WTC11 (cell line): ENCODE measurements at regions not wholly inside any gene's neighbourhood (a gene's known extent, or its start where the extent isn't known, plus 50 kb on each side); places are given as distances from the start of the nearest gene placed in this dataset.

Experiments used
- ATF2 ChIP-seq: sonication (generic); formaldehyde crosslinking; IDR thresholded peaks from 2 replicates; pipeline ENCODE4 v1.8.1; 2022; ENCODE audit warnings: low read depth, missing genetic modification reagents, borderline replicate concordance
- ATF3 ChIP-seq: sonication (generic); formaldehyde crosslinking; conservative IDR thresholded peaks from 2 replicates; pipeline ENCODE4 v1.8.1; 2022; ENCODE audit warnings: mild to moderate bottlenecking, missing genetic modification reagents
- CTCF ChIP-seq: fragments of 200-600 bp; IDR thresholded peaks from 2 replicates; pipeline ENCODE4 v1.8.0; 2022; ENCODE audit warnings: antibody characterized with exemption
- E2F4 ChIP-seq: sonication (generic); formaldehyde crosslinking; IDR thresholded peaks from 2 replicates; pipeline ENCODE4 v1.8.1; 2022; ENCODE audit warnings: low read depth, mild to moderate bottlenecking, moderate library complexity, missing genetic modification reagents, borderline replicate concordance
- JUN ChIP-seq: sonication (generic); formaldehyde crosslinking; IDR thresholded peaks from 2 replicates; pipeline ENCODE4 v1.8.0; 2023; ENCODE audit warnings: mild to moderate bottlenecking, missing genetic modification reagents
- KAT7 ChIP-seq: sonication (generic); formaldehyde crosslinking; IDR thresholded peaks from 2 replicates; pipeline ENCODE4 v1.8.1; 2023; ENCODE audit warnings: missing genetic modification reagents, mild to moderate bottlenecking, borderline replicate concordance
- MYBL2 ChIP-seq: sonication (generic); formaldehyde crosslinking; IDR thresholded peaks from 2 replicates; pipeline ENCODE4 v1.8.1; 2023; ENCODE audit warnings: mild to moderate bottlenecking, moderate library complexity, missing genetic modification reagents
- NR1H2 ChIP-seq: sonication (generic); formaldehyde crosslinking; IDR thresholded peaks from 2 replicates; pipeline ENCODE4 v1.9.0; 2021; ENCODE audit warnings: mild to moderate bottlenecking, moderate library complexity, missing genetic modification reagents
- OVOL2 ChIP-seq: fragments of 250-450 bp; sonication (Bioruptor Pico); IDR thresholded peaks from 2 replicates; pipeline ENCODE4 v1.9.0; 2021; ENCODE audit warnings: mild to moderate bottlenecking, borderline replicate concordance
- PREB ChIP-seq: sonication (generic); formaldehyde crosslinking; IDR thresholded peaks from 2 replicates; pipeline ENCODE4 v1.8.1; 2022; ENCODE audit warnings: mild to moderate bottlenecking, missing genetic modification reagents, moderate library complexity, borderline replicate concordance
- TP53 ChIP-seq: sonication (generic); formaldehyde crosslinking; IDR thresholded peaks from 2 replicates; pipeline ENCODE4 v1.8.1; 2023; ENCODE audit warnings: mild to moderate bottlenecking, missing genetic modification reagents
- USF1 ChIP-seq: sonication (generic); formaldehyde crosslinking; IDR thresholded peaks from 2 replicates; pipeline ENCODE4 v1.8.0; 2022; ENCODE audit warnings: mild to moderate bottlenecking, missing genetic modification reagents
- ZBTB43 ChIP-seq: sonication (generic); formaldehyde crosslinking; IDR thresholded peaks from 2 replicates; pipeline ENCODE4 v1.8.1; 2023; ENCODE audit warnings: mild to moderate bottlenecking, missing genetic modification reagents
- ZNF317 ChIP-seq: sonication (generic); formaldehyde crosslinking; IDR thresholded peaks from 2 replicates; pipeline ENCODE4 v1.8.1; 2023; ENCODE audit warnings: low read depth, mild to moderate bottlenecking, moderate library complexity, missing genetic modification reagents, borderline replicate concordance

GRCh38 chr3:8359133-8359532 is 142.5 kb upstream of the LMCD1 start:
- no peak for TF ChIP-seq CTCF
- TF ChIP-seq TP53 (CRISPR knock-in tag): no peak
- no peak for TF ChIP-seq ATF3 (CRISPR knock-in tag)
- no peak for TF ChIP-seq KAT7 (CRISPR knock-in tag)
- TF ChIP-seq OVOL2 (CRISPR knock-in tag): no peak
- no peak for TF ChIP-seq ATF2 (CRISPR knock-in tag)
- TF ChIP-seq ZBTB43 (CRISPR knock-in tag): no peak
- TF ChIP-seq MYBL2 (CRISPR knock-in tag): no peak
- no peak for TF ChIP-seq JUN (CRISPR knock-in tag)
- no peak for TF ChIP-seq PREB
- TF ChIP-seq E2F4 (CRISPR knock-in tag): no peak
- no peak for TF ChIP-seq NR1H2 (CRISPR knock-in tag)
- TF ChIP-seq ZNF317 (CRISPR knock-in tag): no peak
- TF ChIP-seq USF1: no peak
